RWPE1 (cell line): ENCODE measurements at regions not wholly inside any gene's neighbourhood (a gene's known extent, or its start where the extent isn't known, plus 50 kb on each side); places are given as distances from the start of the nearest gene placed in this dataset.

Experiments
- CTCF ChIA-PET: fragments of 350-600 bp; sonication (Branson Sonifier 250); formaldehyde crosslinking; extraction: SDS; loops from one replicate; lab custom pipeline; 2021; lab: Yijun Ruan, JAX
- POLR2A ChIA-PET: fragments of 400-600 bp; formaldehyde crosslinking; extraction: SDS; loops from one replicate; lab custom pipeline; 2020; ENCODE audit warnings: antibody characterized with exemption; ENCODE audit not compliant: low non-redundant PET; lab: Yijun Ruan, JAX
- DNase-seq: peaks from one replicate; pipeline ENCODE4 v3.0.0; 2012; ENCODE audit warnings: low spot score
- H3K27ac ChIP-seq: fragments of 450-650 bp; 2 replicates; pipeline ENCODE4 v1.5.1; 2017
- CTCF ChIP-seq: fragments of 450-650 bp; conservative IDR thresholded peaks from 2 replicates; pipeline ENCODE4 v1.5.1; 2017; ENCODE audit warnings: low read depth, mild to moderate bottlenecking

GRCh38 chr12:131441060-131441396, 269.9 kb upstream of the SFSWAP start:
- no peak for TF ChIP-seq CTCF
- CTCF ChIA-PET, result no interaction called here
- no peak overlapping the region for H3K27ac ChIP-seq
- POLR2A ChIA-PET, result no interaction called here
- no peak for DNase-seq

- H3K27ac ChIP-seq, result no peak overlapping the region
- DNase-seq, result no peak
- no peak for TF ChIP-seq CTCF
- ChIA-PET CTCF (no interaction called here), POLR2A (no interaction called here)
Measured at GRCh38 chr12:131441638-131442336, 269.1 kb upstream of the SFSWAP start.

DNA sequence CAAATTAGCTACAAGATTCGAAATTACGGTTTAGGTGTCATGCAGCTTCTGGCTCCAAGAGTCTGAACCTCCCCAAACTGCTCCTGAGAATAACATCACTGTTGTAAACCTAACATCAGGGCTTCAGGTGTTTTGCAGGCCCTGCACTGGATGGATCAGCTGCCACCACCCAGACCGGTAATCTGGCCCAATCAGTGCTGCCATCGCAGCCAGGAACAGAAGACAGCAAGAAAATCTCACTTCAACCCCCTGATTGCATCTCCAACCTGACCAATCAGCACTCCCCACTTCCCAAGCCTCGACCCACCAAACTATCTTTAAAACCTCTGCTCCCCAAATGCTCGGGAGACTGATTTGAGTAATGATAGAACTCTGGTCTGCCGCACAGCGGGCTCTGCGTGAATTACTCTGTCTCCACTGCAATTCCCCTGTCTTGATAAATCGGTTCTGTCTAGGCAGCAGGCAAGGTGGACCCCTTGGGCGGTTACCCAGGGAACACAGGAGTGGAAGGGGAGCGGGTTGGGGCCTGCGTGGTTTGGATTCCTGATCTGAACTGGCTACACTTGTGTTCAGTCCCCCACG, 268.5 kb upstream of the SFSWAP start:
- H3K27ac ChIP-seq, result no peak overlapping the region
- TF ChIP-seq CTCF, result no peak
- POLR2A ChIA-PET, result no interaction called here
- no peak for DNase-seq
- CTCF ChIA-PET, result no interaction called here

GRCh38 chr12:131443019-131444000, 267.6 kb upstream of the SFSWAP start:
- no peak for DNase-seq
- no peak overlapping the region for H3K27ac ChIP-seq
- ChIA-PET POLR2A (no interaction called here), CTCF (no interaction called here)
- no peak for TF ChIP-seq CTCF

DNA sequence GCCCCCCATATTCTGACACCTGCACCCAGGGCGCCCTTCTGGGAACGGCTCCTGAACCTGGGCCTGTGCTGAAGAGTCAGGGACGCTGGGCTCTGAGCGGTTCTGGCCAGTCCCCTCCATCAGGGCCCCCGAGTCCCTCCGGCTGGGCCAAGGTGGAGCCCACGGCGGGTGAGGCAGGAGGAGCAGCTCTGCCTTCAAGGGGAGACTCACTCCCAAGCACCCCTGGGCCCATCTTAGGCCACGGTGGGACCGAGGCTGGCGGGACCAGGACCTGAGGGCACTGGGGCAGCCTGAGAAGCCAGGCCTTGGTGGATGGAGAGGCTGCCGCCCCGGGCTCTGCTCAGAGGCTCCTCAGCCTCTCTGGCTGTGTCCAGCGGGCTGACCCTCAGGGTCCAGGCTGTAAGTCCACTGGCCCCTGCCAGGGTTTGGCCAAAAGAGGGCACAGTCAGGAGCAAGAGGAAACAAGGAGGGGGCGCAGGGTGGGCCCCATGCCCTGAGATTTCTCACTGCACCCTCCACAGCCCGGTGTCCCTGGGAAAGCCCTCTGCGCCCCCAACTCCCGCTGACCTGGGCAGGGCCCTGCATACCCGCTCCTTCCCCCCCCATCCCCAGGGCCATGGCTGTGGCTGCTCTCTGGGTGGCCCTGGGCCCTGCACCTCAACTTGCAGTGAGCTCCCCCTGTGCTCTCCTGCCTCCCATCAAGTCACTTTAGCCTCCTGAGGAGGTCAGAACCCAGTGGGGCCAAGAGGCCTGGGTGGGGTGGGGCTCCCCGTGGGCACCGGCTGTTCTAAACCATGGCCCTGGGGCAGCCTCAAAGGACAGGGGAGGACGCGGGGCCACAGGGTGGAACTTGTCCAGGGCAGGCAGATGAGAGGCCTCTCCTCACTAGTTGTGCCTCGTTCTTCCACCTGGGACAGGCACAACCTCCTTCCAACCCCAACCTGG, 266.4 kb upstream of the SFSWAP start:
- ChIA-PET CTCF (no interaction called here), POLR2A (no interaction called here)

More for the DNA sequence above, 266.4 kb upstream of the SFSWAP start:
- no peak for DNase-seq
- no peak for TF ChIP-seq CTCF
- no peak overlapping the region for H3K27ac ChIP-seq
